WTC11 (cell line): ENCODE measurements at regions not wholly inside any gene's neighbourhood (a gene's known extent, or its start where the extent isn't known, plus 50 kb on each side); places are given as distances from the start of the nearest gene placed in this dataset.

Source experiments
- ATAC-seq: fragments of 200-7000 bp; cut with Tn5 transposase; 2 replicates; pipeline ENCODE4 v1.10.0; 2021; ENCODE audit warnings: mild to moderate bottlenecking, moderate library complexity
- CTCF ChIA-PET: fragments of 300-600 bp; sonication (Branson Sonifier 250); formaldehyde crosslinking; loops from one replicate; lab custom pipeline; 2021; ENCODE audit warnings: antibody characterized with exemption; lab: Charles Lee
- POLR2A ChIA-PET: fragments of 350-600 bp; sonication (Branson Sonifier 250); formaldehyde crosslinking; loops from one replicate; lab custom pipeline; 2021; ENCODE audit warnings: antibody characterized with exemption; lab: Charles Lee
- DNase-seq: peaks from one replicate; pipeline ENCODE4 v3.0.0; 2021; ENCODE audit warnings: low spot score
- H3K27ac Mint-ChIP-seq: 2 replicates; pipeline ENCODE4 v1.8.0; 2021; ENCODE audit warnings: mixed read lengths
- H3K27me3 Mint-ChIP-seq: 2 replicates; pipeline ENCODE4 v1.8.0; 2021; ENCODE audit warnings: low read depth, mild to moderate bottlenecking, moderate library complexity, mixed read lengths
- H3K36me3 Mint-ChIP-seq: 2 replicates; pipeline ENCODE4 v1.8.0; 2021; ENCODE audit warnings: mixed read lengths
- H3K4me1 Mint-ChIP-seq: 2 replicates; pipeline ENCODE4 v1.8.0; 2022; ENCODE audit warnings: mixed read lengths
- H3K4me3 Mint-ChIP-seq: 2 replicates; pipeline ENCODE4 v1.8.0; 2021; ENCODE audit warnings: mild to moderate bottlenecking, moderate library complexity, mixed read lengths
- H3K9me3 Mint-ChIP-seq: 2 replicates; pipeline ENCODE4 v1.8.0; 2021; ENCODE audit warnings: mixed read lengths
- GTF2I ChIP-seq: fragments of 250-450 bp; sonication (Bioruptor Pico); conservative IDR thresholded peaks from 2 replicates; pipeline ENCODE4 v1.4.0; 2021; ENCODE audit warnings: mild to moderate bottlenecking
- ZNF317 ChIP-seq: sonication (generic); formaldehyde crosslinking; IDR thresholded peaks from 2 replicates; pipeline ENCODE4 v1.8.1; 2023; ENCODE audit warnings: low read depth, mild to moderate bottlenecking, moderate library complexity, missing genetic modification reagents, borderline replicate concordance
- TF ChIP-seq, protein P1 (sequence below): sonication (generic); formaldehyde crosslinking; IDR thresholded peaks from 2 replicates; pipeline ENCODE4 v1.8.0; 2022; ENCODE audit warnings: missing genetic modification reagents
- TF ChIP-seq, protein P2 (sequence below): sonication (generic); formaldehyde crosslinking; IDR thresholded peaks from 2 replicates; pipeline ENCODE4 v1.8.1; 2023; ENCODE audit warnings: mild to moderate bottlenecking, missing genetic modification reagents
- TF ChIP-seq, protein P3 (sequence below): sonication (generic); formaldehyde crosslinking; IDR thresholded peaks from 2 replicates; pipeline ENCODE4 v1.8.1; 2022; ENCODE audit warnings: mild to moderate bottlenecking, missing genetic modification reagents, moderate library complexity, borderline replicate concordance
- TF ChIP-seq, protein P4 (sequence below): sonication (generic); formaldehyde crosslinking; IDR thresholded peaks from 2 replicates; pipeline ENCODE4 v1.8.0; 2023; ENCODE audit warnings: missing genetic modification reagents
- TF ChIP-seq, protein P5 (sequence below): fragments of 250-450 bp; sonication (Bioruptor Pico); IDR thresholded peaks from 2 replicates; pipeline ENCODE4 v1.8.0; 2021; ENCODE audit warnings: mild to moderate bottlenecking

DNA sequence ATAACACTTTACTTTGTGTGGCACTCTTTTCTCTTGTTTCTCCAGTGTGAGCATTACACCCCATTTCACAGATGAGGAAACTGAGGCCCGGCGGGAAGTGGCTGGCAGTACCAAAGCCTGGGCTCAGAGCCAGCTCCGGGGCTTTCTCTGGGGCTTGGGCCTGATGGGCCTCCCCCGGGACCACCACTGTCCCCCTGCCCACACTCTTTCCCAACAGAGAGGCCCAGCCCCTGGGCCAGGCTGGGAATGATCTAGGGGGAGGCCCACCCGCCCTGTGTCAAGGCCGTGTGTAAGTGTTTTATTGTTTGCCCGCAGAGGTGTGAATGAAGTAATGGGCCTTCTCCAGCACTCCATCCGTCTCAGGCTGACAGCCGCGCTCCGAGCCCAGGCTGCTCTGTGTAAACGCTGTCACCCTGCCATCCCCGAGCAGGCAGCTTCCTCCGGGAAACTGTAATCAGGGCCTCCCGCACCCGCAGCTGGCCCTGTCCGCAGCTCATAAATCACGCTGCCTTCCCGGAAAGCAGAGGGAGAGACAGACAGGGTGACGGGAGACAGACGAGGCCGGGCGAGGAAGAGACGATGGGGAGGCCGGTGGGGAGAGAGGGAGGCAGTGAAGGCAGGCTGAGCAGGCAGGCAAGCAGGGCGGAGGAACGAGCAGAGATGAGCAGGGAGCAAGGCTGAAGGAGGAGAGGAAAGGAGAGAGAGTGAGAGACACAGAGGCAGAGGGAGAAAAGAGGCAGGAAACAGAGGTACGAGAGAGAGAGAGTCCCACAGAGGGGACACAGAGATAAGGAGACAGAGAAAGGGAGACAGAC, 109.7 kb upstream of the ZBTB40 start:
- ChIA-PET POLR2A (no interaction called here), CTCF (no interaction called here)
- H3K27me3 Mint-ChIP-seq, result peaks cover 4% of the 10 kb centered on the region; the same call in 1 of the 2 replicates
- DNase-seq (no peak), ATAC-seq (peak; percentile 25; the same call in 1 of the 2 replicates)
- no peaks in the 10 kb centered on the region for H3K36me3 Mint-ChIP-seq
- H3K9me3 Mint-ChIP-seq, result no peaks in the 10 kb centered on the region
- H3K4me1 Mint-ChIP-seq, result peaks cover 11% of the 10 kb centered on the region
- 0 out of 2 replicates have a peak overlapping the region, but pooled peaks have one; percentile 48 for H3K27ac Mint-ChIP-seq
- no peak for TF ChIP-seq ZNF317
- no peak overlapping the region for H3K4me3 Mint-ChIP-seq

DNA sequence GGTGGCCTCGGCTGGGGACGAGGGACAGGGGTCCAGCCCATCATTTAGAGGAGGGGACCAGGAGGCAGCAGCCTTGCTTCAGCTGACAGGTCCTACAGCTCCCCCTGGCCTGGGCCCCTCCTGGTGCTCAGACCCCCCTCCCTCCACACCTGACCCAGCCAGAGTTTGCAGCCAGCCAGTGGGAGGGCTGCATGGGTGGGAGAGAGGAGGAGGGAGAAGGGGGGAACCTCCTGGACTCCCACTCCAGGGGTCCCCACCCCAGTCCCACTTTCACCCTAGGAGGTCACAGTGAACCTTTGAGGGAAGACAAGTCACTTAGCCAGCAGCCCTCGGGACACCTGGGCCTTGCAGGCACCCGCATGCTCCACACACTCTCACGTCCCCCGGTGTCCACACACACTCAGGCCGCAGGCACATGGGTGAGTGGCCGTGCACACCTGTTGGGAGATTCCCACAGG, 108.9 kb upstream of the ZBTB40 start:
- TF ChIP-seq ZNF317, result no peak
- TF ChIP-seq, protein P1, sequence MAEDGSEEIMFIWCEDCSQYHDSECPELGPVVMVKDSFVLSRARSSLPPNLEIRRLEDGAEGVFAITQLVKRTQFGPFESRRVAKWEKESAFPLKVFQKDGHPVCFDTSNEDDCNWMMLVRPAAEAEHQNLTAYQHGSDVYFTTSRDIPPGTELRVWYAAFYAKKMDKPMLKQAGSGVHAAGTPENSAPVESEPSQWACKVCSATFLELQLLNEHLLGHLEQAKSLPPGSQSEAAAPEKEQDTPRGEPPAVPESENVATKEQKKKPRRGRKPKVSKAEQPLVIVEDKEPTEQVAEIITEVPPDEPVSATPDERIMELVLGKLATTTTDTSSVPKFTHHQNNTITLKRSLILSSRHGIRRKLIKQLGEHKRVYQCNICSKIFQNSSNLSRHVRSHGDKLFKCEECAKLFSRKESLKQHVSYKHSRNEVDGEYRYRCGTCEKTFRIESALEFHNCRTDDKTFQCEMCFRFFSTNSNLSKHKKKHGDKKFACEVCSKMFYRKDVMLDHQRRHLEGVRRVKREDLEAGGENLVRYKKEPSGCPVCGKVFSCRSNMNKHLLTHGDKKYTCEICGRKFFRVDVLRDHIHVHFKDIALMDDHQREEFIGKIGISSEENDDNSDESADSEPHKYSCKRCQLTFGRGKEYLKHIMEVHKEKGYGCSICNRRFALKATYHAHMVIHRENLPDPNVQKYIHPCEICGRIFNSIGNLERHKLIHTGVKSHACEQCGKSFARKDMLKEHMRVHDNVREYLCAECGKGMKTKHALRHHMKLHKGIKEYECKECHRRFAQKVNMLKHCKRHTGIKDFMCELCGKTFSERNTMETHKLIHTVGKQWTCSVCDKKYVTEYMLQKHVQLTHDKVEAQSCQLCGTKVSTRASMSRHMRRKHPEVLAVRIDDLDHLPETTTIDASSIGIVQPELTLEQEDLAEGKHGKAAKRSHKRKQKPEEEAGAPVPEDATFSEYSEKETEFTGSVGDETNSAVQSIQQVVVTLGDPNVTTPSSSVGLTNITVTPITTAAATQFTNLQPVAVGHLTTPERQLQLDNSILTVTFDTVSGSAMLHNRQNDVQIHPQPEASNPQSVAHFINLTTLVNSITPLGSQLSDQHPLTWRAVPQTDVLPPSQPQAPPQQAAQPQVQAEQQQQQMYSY (CRISPR knock-in tag), result peak; percentile 41; the same call in 1 of the 2 replicates
- TF ChIP-seq, protein P2, sequence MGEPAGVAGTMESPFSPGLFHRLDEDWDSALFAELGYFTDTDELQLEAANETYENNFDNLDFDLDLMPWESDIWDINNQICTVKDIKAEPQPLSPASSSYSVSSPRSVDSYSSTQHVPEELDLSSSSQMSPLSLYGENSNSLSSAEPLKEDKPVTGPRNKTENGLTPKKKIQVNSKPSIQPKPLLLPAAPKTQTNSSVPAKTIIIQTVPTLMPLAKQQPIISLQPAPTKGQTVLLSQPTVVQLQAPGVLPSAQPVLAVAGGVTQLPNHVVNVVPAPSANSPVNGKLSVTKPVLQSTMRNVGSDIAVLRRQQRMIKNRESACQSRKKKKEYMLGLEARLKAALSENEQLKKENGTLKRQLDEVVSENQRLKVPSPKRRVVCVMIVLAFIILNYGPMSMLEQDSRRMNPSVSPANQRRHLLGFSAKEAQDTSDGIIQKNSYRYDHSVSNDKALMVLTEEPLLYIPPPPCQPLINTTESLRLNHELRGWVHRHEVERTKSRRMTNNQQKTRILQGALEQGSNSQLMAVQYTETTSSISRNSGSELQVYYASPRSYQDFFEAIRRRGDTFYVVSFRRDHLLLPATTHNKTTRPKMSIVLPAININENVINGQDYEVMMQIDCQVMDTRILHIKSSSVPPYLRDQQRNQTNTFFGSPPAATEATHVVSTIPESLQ, result no peak
- TF ChIP-seq, protein P3, sequence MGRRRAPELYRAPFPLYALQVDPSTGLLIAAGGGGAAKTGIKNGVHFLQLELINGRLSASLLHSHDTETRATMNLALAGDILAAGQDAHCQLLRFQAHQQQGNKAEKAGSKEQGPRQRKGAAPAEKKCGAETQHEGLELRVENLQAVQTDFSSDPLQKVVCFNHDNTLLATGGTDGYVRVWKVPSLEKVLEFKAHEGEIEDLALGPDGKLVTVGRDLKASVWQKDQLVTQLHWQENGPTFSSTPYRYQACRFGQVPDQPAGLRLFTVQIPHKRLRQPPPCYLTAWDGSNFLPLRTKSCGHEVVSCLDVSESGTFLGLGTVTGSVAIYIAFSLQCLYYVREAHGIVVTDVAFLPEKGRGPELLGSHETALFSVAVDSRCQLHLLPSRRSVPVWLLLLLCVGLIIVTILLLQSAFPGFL (CRISPR knock-in tag), result no peak
- TF ChIP-seq, protein P4, sequence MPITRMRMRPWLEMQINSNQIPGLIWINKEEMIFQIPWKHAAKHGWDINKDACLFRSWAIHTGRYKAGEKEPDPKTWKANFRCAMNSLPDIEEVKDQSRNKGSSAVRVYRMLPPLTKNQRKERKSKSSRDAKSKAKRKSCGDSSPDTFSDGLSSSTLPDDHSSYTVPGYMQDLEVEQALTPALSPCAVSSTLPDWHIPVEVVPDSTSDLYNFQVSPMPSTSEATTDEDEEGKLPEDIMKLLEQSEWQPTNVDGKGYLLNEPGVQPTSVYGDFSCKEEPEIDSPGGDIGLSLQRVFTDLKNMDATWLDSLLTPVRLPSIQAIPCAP (CRISPR knock-in tag), result no peak
- no peak for ATAC-seq

DNA sequence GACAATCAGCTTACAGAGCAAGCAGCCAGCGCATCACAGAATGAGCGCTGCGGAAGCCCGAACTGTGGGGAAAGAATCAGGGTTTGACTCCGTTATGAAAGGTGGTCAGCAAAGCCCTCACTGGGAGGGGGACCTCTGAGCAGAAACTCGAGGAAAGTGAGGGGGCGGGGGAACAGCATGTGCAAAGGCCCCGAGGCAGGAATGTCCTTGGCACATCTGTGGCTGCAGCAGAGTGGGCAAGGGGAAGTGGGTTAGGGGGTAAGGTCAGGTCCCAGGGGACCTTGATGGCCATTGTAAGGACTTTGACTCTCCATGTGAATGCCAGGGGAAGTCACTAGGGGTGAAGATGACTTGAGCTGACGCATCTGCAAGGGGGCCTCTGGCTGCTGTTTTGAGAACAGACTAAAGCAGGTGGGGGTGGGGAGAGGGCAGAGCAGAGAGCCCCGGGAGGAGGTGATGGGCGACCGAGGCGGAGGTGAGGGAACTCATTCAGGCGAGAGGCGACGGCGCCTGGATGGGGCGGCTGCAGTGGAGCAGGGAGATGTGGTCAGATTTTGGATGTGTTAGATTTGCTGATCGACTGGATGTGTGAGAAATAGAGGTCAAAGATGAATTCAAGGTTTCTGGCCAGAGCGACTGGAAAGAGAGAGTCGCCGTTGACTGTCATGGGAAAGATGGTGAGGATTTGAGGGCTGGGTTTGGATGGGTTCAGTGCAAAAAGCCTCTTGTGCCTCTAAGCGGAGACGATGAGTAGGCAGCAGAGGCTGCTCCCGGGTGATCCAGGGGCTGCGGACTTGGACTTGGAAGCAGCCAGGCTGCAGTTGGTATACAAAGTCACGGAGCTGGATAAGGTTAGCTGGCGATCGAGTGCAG, 108.0 kb upstream of the ZBTB40 start:
- DNase-seq, result no peak
- H3K9me3 Mint-ChIP-seq, result no peaks in the 10 kb centered on the region
- H3K36me3 Mint-ChIP-seq, result no peaks in the 10 kb centered on the region
- H3K27me3 Mint-ChIP-seq, result peaks cover 4% of the 10 kb centered on the region; the same call in 1 of the 2 replicates
- TF ChIP-seq GTF2I (CRISPR knock-in tag), result peak; percentile 73
- TF ChIP-seq, protein P5, sequence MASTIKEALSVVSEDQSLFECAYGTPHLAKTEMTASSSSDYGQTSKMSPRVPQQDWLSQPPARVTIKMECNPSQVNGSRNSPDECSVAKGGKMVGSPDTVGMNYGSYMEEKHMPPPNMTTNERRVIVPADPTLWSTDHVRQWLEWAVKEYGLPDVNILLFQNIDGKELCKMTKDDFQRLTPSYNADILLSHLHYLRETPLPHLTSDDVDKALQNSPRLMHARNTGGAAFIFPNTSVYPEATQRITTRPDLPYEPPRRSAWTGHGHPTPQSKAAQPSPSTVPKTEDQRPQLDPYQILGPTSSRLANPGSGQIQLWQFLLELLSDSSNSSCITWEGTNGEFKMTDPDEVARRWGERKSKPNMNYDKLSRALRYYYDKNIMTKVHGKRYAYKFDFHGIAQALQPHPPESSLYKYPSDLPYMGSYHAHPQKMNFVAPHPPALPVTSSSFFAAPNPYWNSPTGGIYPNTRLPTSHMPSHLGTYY (CRISPR knock-in tag), result no peak
- TF ChIP-seq, all 79 proteins: peak for 1
- ChIA-PET POLR2A (no interaction called here), CTCF (no interaction called here)
- Mint-ChIP-seq H3K27ac (no peak overlapping the region), H3K4me3 (no peak overlapping the region), H3K4me1 (peaks cover 15% of the 10 kb centered on the region)
- no peak for ATAC-seq

More for the DNA sequence above, 108.9 kb upstream of the ZBTB40 start:
- POLR2A ChIA-PET, result no interaction called here
- H3K4me1 Mint-ChIP-seq, result peaks cover 11% of the 10 kb centered on the region
- H3K27ac Mint-ChIP-seq, result no peak overlapping the region
- H3K27me3 Mint-ChIP-seq, result peaks cover 4% of the 10 kb centered on the region; the same call in 1 of the 2 replicates
- no peak overlapping the region for H3K4me3 Mint-ChIP-seq
- H3K9me3 Mint-ChIP-seq, result no peaks in the 10 kb centered on the region
- no peaks in the 10 kb centered on the region for H3K36me3 Mint-ChIP-seq
- no peak for DNase-seq
- CTCF ChIA-PET, result no interaction called here
